PC-3 (cell line): ENCODE measurements at regions not wholly inside any gene's neighbourhood (a gene's known extent, or its start where the extent isn't known, plus 50 kb on each side); places are given as distances from the start of the nearest gene placed in this dataset.
A peak's percentile ranks its signal among the peaks of the same experiment; 100 is the strongest.

Experiments
- ATAC-seq: fragments of 200-7000 bp; cut with Tn5 transposase; 2 replicates; pipeline ENCODE4 v1.9.1; 2020; ENCODE audit warnings: mild to moderate bottlenecking, moderate library complexity
- BruUV-seq: library from RNA; stranded (reverse); fragments of 400-500 nt; replicated peaks from 2 replicates; lab custom pipeline; 2021; lab: Mats Ljungman, UMichigan
- CTCF ChIA-PET: fragments of 300-600 bp; sonication (Branson Sonifier 250); formaldehyde crosslinking; loops from one replicate; lab custom pipeline; 2022; ENCODE audit warnings: antibody characterized with exemption; lab: Charles Lee
- POLR2A ChIA-PET: fragments of 300-600 bp; sonication (Branson Sonifier 250); formaldehyde crosslinking; loops from one replicate; lab custom pipeline; 2022; ENCODE audit warnings: antibody characterized with exemption; ENCODE audit not compliant: unreplicated experiment; lab: Charles Lee
- DNase-seq: peaks from one replicate; pipeline ENCODE4 v3.0.0-alpha.2; 2015
- H2AFZ ChIP-seq: fragments of 300-600 bp; sonication (generic); 2 replicates; pipeline ENCODE4 v1.6.0; 2016; ENCODE audit warnings: antibody characterized with exemption, low read length
- H3F3A ChIP-seq: fragments of 300-600 bp; sonication (generic); one replicate; pipeline ENCODE4 v1.6.0; 2017; ENCODE audit warnings: antibody characterized with exemption, low read length, control low read depth, mild to moderate bottlenecking; ENCODE audit not compliant: unreplicated experiment
- H3K27ac ChIP-seq: fragments of 300-600 bp; sonication (generic); 2 replicates; pipeline ENCODE4 v1.5.1; 2016; ENCODE audit warnings: mild to moderate bottlenecking, low read length
- H3K27me3 ChIP-seq: fragments of 300-600 bp; sonication (generic); 2 replicates; pipeline ENCODE4 v1.6.1; 2016; ENCODE audit warnings: low read length, mixed read lengths
- H3K36me3 ChIP-seq: fragments of 300-600 bp; sonication (generic); 2 replicates; pipeline ENCODE4 v1.6.1; 2016; ENCODE audit warnings: low read depth, mixed run types, low read length, mixed read lengths
- H3K4me1 ChIP-seq: fragments of 300-600 bp; sonication (generic); 2 replicates; pipeline ENCODE4 v1.5.1; 2016; ENCODE audit warnings: low read length; ENCODE audit not compliant: insufficient read depth
- H3K4me2 ChIP-seq: fragments of 300-600 bp; sonication (generic); 2 replicates; pipeline ENCODE4 v1.6.0; 2016; ENCODE audit warnings: low read length
- H3K4me3 ChIP-seq: fragments of 300-600 bp; sonication (generic); 2 replicates; pipeline ENCODE4 v1.5.1; 2016; ENCODE audit warnings: mild to moderate bottlenecking, low read length, mixed read lengths
- H3K79me2 ChIP-seq: fragments of 300-600 bp; sonication (generic); 2 replicates; pipeline ENCODE4 v1.6.1; 2017; ENCODE audit warnings: low read length, mixed read lengths
- H3K9ac ChIP-seq: fragments of 300-600 bp; sonication (generic); 2 replicates; pipeline ENCODE4 v1.6.0; 2016; ENCODE audit warnings: mild to moderate bottlenecking, low read length
- H3K9me2 ChIP-seq: fragments of 300-600 bp; sonication (generic); replicated peaks from 2 replicates; pipeline ENCODE4 v1.6.1; 2016; ENCODE audit warnings: mixed run types, low read length, mixed read lengths
- H3K9me3 ChIP-seq: fragments of 300-600 bp; sonication (generic); 2 replicates; pipeline ENCODE4 v1.6.1; 2016; ENCODE audit warnings: low read length, mixed read lengths
- H4K20me1 ChIP-seq: fragments of 300-600 bp; sonication (generic); 2 replicates; pipeline ENCODE4 v1.6.1; 2016; ENCODE audit warnings: low read length, mixed read lengths
- EZH2 ChIP-seq: fragments of 300-600 bp; sonication (generic); IDR thresholded peaks from one replicate; pipeline ENCODE4 v1.6.1; 2017; ENCODE audit warnings: antibody characterized with exemption, mild to moderate bottlenecking, low read length; ENCODE audit not compliant: unreplicated experiment
- EZH2phosphoT487 ChIP-seq: fragments of 300-600 bp; sonication (generic); IDR thresholded peaks from 2 replicates; pipeline ENCODE4 v1.6.1; 2018; ENCODE audit warnings: mild to moderate bottlenecking, antibody characterized with exemption, low read length, borderline replicate concordance
- intact Hi-C: fragments of 100-400 bp; cut with micrococcal nuclease; formaldehyde crosslinking; loops from 2 replicates; pipeline ENCODE4 v1.9.0; 2023
- TF ChIP-seq, protein P1 (sequence below): fragments of 300-600 bp; sonication (generic); conservative IDR thresholded peaks from 2 replicates; pipeline ENCODE4 v1.5.1; 2017; ENCODE audit warnings: antibody characterized with exemption, low read depth, mild to moderate bottlenecking, low read length

DNA sequence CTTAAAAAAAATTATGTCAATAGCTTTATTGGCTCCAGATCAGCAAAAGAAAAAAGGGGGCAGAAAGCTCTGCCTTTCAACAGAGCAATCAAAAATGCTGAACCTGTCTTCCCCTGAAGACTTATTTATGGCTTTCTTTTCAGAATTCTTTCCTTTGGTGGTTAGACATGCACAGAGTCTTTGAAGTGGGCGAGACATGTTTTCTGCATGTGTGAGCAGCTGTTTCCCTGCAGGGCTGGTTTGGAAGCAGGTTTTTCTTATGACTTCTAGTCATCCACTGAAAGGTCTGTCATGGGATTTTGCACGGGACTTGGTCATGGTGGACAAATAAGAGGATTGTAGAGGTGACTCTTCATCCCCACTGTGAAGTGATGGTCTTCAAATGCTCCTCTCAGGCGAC, 160.3 kb downstream of the VAPA start:
- H3K27ac ChIP-seq = no peak overlapping the region
- H3K79me2 ChIP-seq = no peaks in the 10 kb centered on the region
- no peaks in the 10 kb centered on the region for H4K20me1 ChIP-seq
- TF ChIP-seq, protein P1, sequence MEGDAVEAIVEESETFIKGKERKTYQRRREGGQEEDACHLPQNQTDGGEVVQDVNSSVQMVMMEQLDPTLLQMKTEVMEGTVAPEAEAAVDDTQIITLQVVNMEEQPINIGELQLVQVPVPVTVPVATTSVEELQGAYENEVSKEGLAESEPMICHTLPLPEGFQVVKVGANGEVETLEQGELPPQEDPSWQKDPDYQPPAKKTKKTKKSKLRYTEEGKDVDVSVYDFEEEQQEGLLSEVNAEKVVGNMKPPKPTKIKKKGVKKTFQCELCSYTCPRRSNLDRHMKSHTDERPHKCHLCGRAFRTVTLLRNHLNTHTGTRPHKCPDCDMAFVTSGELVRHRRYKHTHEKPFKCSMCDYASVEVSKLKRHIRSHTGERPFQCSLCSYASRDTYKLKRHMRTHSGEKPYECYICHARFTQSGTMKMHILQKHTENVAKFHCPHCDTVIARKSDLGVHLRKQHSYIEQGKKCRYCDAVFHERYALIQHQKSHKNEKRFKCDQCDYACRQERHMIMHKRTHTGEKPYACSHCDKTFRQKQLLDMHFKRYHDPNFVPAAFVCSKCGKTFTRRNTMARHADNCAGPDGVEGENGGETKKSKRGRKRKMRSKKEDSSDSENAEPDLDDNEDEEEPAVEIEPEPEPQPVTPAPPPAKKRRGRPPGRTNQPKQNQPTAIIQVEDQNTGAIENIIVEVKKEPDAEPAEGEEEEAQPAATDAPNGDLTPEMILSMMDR = no peak
- no peak for TF ChIP-seq EZH2phosphoT487
- peaks cover 13% of the 10 kb centered on the region for H3K4me1 ChIP-seq
- POLR2A ChIA-PET = no interaction called here
- H3K4me3 ChIP-seq = no peak overlapping the region
- no TSS peak for BruUV-seq
- H3F3A ChIP-seq = no peaks in the 10 kb centered on the region
- no peaks in the 10 kb centered on the region for H3K9me3 ChIP-seq
- no peak overlapping the region for H3K9ac ChIP-seq
- H2AFZ ChIP-seq = no peak overlapping the region
- no peaks in the 10 kb centered on the region for H3K9me2 ChIP-seq
- intact Hi-C loops = no loop called here
- peaks cover 12% of the 10 kb centered on the region; the same call in 1 of the 2 replicates for H3K27me3 ChIP-seq
- DNase-seq (peak; percentile 7), ATAC-seq (no peak)
- no peaks in the 10 kb centered on the region for H3K36me3 ChIP-seq
- peak overlapping the region; percentile 14; the same call in 1 of the 2 replicates for H3K4me2 ChIP-seq
- CTCF ChIA-PET = no interaction called here

DNA sequence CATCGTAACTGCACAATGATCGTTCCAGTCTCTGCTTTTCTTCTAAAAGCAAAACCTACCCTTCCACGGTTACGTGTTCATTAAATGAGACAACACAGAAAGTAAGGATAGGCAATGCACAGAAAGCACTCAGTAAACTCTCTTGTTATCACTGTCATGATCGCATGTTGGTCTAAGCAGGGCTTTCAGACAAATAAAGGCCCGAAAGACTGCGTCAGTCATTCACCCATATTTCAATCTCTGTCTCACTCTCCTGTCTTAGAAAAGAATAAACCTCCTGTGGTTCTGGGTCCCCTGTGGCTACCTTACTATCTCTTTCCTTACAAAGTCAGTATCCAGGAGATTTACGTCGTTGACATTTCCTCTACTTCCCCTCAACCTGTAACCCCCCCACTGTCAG, 160.9 kb downstream of the VAPA start:
- ATAC-seq = no peak
- no peaks in the 10 kb centered on the region for H3K9me3 ChIP-seq
- TF ChIP-seq EZH2 = no peak
- no peak for TF ChIP-seq EZH2phosphoT487
- TF ChIP-seq, protein P1 = no peak
- no peaks in the 10 kb centered on the region for H3K36me3 ChIP-seq
- no peak overlapping the region for H3K9ac ChIP-seq
- intact Hi-C loops = no loop called here
- H3K27me3 ChIP-seq = peaks cover 12% of the 10 kb centered on the region; the same call in 1 of the 2 replicates
- no peak for DNase-seq
- H3K27ac ChIP-seq = no peak overlapping the region
- H2AFZ ChIP-seq = no peak overlapping the region
- H3K9me2 ChIP-seq = no peaks in the 10 kb centered on the region
- no peaks in the 10 kb centered on the region for H4K20me1 ChIP-seq
- peaks cover 13% of the 10 kb centered on the region for H3K4me1 ChIP-seq
- peak overlapping the region; percentile 14; the same call in 1 of the 2 replicates for H3K4me2 ChIP-seq
- H3K79me2 ChIP-seq = no peaks in the 10 kb centered on the region
- ChIA-PET POLR2A (no interaction called here), CTCF (no interaction called here)
- BruUV-seq = no TSS peak
- H3F3A ChIP-seq = no peaks in the 10 kb centered on the region
- no peak overlapping the region for H3K4me3 ChIP-seq

DNA sequence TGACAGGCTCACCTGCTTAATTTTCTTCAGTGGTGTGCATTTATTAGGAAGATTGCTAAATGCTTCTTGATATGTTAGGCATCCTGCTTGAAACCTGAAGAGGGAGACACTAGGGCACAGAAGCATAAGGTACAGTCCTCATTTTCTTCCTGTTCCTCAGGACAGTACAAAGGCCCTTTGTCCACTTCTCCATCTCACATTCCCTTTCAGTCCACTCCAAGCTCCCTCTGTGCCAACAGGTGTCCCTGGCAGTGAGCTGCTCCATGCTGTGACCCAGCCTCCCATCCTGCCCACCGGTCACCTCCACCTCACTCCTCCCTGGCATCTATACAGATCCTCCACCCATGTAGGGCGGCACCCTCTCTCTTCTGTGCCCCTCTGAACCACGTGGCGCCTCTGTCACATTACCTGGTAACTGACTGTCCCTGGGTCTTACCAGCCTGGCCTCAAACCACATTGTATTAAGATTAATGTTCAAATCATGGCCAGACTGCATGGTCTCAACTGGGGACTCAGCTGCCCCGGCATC, 162.8 kb downstream of the VAPA start:
- no peaks in the 10 kb centered on the region for H3F3A ChIP-seq
- no peaks in the 10 kb centered on the region for H3K9me2 ChIP-seq
- H3K4me3 ChIP-seq = no peak overlapping the region
- H3K79me2 ChIP-seq = no peaks in the 10 kb centered on the region
- DNase-seq (no peak), ATAC-seq (no peak)
- H3K9ac ChIP-seq = no peak overlapping the region
- H3K4me2 ChIP-seq = no peak overlapping the region
- TF ChIP-seq EZH2phosphoT487 = no peak
- no peak for TF ChIP-seq EZH2
- TF ChIP-seq, protein P1 = no peak
- peaks cover 13% of the 10 kb centered on the region for H3K4me1 ChIP-seq
- BruUV-seq = no TSS peak
- no peak overlapping the region for H3K27ac ChIP-seq
- ChIA-PET CTCF (no interaction called here), POLR2A (no interaction called here)
- intact Hi-C loops = no loop called here
- peaks cover 6% of the 10 kb centered on the region; the same call in 1 of the 2 replicates for H3K9me3 ChIP-seq
- H3K27me3 ChIP-seq = peaks cover 12% of the 10 kb centered on the region; the same call in 1 of the 2 replicates
- H4K20me1 ChIP-seq = no peaks in the 10 kb centered on the region
- no peaks in the 10 kb centered on the region for H3K36me3 ChIP-seq
- no peak overlapping the region for H2AFZ ChIP-seq
